Fibroblast of pulmonary artery (primary cell): ENCODE measurements at regions not wholly inside any gene's neighbourhood (a gene's known extent, or its start where the extent isn't known, plus 50 kb on each side); places are given as distances from the start of the nearest gene placed in this dataset.
A peak's percentile ranks its signal among the peaks of the same experiment; 100 is the strongest.

Experiments
- DNase-seq: peaks from one replicate; pipeline ENCODE4 v3.0.0-alpha.2; 2010; ENCODE audit warnings: low read depth
- H3K4me3 ChIP-seq: replicated peaks from 2 replicates; pipeline ENCODE4 v1.5.1; 2011; ENCODE audit warnings: low read depth, mild to moderate bottlenecking, control low read depth, low read length, moderate library complexity
- TF ChIP-seq, protein P1 (sequence below): IDR thresholded peaks from 2 replicates; pipeline ENCODE4 v1.5.1; 2011; ENCODE audit warnings: mild to moderate bottlenecking, control low read depth, low read length, inconsistent platforms; ENCODE audit errors: missing control alignments

DNA sequence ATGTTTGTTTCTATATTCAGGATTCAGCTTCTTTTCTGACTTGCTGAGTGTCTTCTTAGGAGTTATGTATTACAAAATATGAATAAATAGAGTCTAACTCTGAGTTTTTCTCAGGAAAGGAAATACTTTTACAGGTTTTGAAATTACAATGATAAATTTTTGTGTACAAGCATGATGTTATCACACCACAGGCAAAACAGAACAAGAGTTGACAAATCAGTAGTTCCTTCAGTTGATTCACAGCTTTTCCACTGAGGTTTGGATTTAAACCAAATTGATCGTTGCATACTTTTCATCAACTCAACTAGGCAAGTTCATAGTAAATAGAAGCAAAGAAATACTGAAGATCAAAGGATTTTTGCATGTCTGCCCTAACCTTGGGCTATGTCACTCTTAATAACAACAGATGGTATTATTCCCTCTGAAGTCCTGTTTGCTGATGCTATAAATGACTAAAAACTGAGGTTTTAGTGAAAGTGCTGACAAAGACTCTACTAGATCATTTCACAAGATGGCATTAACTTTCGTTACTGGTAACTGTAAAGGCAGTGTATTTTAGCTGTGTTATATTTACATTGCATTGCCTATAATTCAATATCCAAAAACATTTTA, 520.2 kb downstream of the FLRT2 start:
- no peak overlapping the region for H3K4me3 ChIP-seq
- TF ChIP-seq, protein P1, sequence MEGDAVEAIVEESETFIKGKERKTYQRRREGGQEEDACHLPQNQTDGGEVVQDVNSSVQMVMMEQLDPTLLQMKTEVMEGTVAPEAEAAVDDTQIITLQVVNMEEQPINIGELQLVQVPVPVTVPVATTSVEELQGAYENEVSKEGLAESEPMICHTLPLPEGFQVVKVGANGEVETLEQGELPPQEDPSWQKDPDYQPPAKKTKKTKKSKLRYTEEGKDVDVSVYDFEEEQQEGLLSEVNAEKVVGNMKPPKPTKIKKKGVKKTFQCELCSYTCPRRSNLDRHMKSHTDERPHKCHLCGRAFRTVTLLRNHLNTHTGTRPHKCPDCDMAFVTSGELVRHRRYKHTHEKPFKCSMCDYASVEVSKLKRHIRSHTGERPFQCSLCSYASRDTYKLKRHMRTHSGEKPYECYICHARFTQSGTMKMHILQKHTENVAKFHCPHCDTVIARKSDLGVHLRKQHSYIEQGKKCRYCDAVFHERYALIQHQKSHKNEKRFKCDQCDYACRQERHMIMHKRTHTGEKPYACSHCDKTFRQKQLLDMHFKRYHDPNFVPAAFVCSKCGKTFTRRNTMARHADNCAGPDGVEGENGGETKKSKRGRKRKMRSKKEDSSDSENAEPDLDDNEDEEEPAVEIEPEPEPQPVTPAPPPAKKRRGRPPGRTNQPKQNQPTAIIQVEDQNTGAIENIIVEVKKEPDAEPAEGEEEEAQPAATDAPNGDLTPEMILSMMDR: no peak
- DNase-seq: no peak

DNA sequence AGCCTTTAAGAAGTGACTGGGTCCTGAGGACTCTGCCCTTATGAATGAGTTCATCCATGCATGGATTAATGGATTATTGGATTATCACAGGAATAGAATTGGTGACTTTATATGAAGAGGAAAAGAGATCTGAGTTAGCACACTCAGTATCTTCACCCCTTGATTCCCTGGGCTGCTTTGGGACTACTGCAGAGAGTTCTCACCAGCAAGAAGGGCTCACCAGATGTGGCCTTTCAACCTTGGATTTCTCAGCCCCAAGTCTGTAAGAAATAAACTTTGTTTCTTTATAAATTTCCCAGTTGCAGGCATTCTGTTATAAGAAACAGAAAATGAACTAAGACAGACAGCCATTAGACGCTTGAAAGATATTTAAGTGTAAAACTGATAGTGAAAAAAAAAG, 509.2 kb downstream of the FLRT2 start:
- TF ChIP-seq, protein P1: no peak
- DNase-seq: no peak

DNA sequence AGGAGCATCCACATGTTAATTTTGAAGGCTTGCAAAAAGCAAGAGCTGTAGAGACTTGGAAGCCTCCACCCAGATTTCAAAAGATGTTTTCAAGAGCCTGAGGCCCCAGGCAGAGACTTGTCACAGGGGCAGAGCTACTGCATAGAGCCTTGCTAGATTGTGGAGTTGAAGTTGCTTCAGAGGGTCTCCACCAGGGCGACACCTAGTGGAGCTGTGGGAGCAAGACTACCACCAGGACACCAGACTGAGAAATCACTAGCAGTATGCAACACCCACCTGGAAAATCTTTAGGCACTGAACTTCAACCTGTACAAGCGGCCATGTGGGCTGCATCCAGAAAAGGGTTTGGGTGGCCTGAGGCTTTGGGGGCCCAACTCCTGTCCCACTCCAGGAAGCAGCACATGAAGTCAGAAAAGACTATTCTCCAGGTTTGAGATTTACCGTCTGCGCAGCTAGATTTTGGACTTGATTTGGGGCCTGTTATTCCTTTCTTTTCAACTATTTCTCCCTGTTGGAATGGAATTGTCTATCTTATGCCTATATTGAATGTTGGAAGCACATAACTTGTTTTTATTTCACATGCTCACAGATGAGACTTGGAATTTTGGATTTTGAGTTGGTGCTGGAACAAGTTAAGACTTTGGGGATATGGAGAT, 508.6 kb downstream of the FLRT2 start:
- TF ChIP-seq, protein P1: peak; percentile 91
- no peak overlapping the region for H3K4me3 ChIP-seq
- peak; percentile 76 for DNase-seq

More for the DNA sequence above, 509.2 kb downstream of the FLRT2 start:
- no peak overlapping the region for H3K4me3 ChIP-seq

DNA sequence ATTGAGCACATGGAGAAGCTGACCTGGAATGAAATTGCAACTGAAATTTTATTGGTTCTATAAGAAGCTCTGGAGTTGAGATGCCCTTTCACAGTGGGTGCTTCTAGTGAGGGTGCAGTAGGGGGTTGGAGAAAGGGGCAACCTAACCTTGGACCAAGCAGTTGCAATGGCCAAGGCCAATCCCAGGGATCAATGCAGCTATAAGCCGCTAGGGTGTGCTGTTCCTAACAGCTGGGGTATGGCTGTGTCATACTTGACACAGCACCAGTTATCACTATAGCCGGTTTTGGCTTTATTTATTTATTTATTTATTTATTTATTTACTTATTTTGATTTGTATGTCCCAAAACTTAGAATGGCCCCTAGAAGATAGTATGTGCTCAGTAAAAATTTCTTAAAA, 505.9 kb downstream of the FLRT2 start:
- no peak overlapping the region for H3K4me3 ChIP-seq
- DNase-seq: peak; percentile 27
- TF ChIP-seq, protein P1: peak; percentile 60

DNA sequence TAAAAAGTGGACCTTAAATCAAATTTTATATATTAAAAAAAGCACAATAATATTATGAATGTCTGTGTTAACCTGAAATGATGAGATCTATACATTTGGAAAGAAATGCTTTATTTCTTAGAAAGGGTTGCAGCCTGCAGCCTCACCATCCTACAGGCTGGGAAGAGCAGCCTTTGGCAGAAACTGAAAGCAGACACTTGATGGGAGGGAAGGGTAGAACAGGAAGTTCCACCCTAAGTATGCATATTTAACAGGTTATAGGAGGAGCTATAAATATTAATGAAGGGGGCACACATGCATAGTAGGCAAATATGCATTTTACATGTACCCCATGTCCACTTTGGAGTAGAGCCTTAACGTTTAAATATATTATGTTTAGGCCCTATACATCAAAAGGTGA, 498.0 kb downstream of the FLRT2 start:
- DNase-seq: no peak
- TF ChIP-seq, protein P1: no peak
- H3K4me3 ChIP-seq: no peak overlapping the region

DNA sequence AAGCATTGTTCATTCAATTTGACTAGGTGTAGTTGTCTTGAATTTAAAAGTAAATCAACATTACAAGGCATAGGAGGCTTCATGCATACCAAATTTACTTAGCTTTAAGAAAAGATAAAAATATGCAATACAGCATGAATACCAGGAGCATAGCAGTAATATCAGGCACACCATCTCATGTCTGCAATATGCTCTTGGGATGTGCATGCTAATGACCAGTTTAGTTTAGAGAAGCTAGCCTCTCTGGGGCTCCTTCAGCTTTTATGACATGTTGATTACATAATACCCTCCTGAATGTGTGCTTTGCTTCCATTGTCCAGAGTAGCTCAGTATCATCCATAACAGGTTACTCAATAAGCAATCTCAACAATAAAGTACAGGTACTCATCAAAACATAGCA, 497.2 kb downstream of the FLRT2 start:
- TF ChIP-seq, protein P1: no peak
- no peak for DNase-seq
- no peak overlapping the region for H3K4me3 ChIP-seq
